PC-9 (cell line): ENCODE measurements at regions not wholly inside any gene's neighbourhood (a gene's known extent, or its start where the extent isn't known, plus 50 kb on each side); places are given as distances from the start of the nearest gene placed in this dataset.

Experiments
- BruUV-seq: library from RNA; stranded (reverse); fragments of 400-500 nt; replicated peaks from 2 replicates; lab custom pipeline; 2021; lab: Mats Ljungman, UMichigan
- CTCF ChIA-PET: fragments of 300-600 bp; sonication (Branson Sonifier 250); formaldehyde crosslinking; loops from one replicate; lab custom pipeline; 2022; ENCODE audit warnings: antibody characterized with exemption; lab: Charles Lee
- POLR2A ChIA-PET: fragments of 300-600 bp; sonication (Branson Sonifier 250); formaldehyde crosslinking; loops from one replicate; lab custom pipeline; 2022; ENCODE audit warnings: antibody characterized with exemption; ENCODE audit not compliant: unreplicated experiment; lab: Charles Lee
- DNase-seq, 2 experiments: peaks; one replicate each; pipeline versions ENCODE4 v3.0.0 to v3.0.0-alpha.2; 2015 to 2022; ENCODE audit warnings: mixed read lengths in 1 of 2
- H2AFZ ChIP-seq: fragments of 200-600 bp; sonication (generic); 2 replicates; pipeline ENCODE4 v1.8.1; 2017; ENCODE audit warnings: antibody characterized with exemption
- H3F3A ChIP-seq: fragments of 200-600 bp; sonication (generic); 2 replicates; pipeline ENCODE4 v1.8.1; 2017; ENCODE audit warnings: antibody characterized with exemption, mild to moderate bottlenecking, low read depth; ENCODE audit not compliant: insufficient read depth
- H3K27ac ChIP-seq: fragments of 200-600 bp; sonication (generic); 2 replicates; pipeline ENCODE4 v1.6.1; 2016; ENCODE audit warnings: mixed run types
- H3K27me3 ChIP-seq: fragments of 200-600 bp; sonication (generic); 2 replicates; pipeline ENCODE4 v1.6.1; 2016; ENCODE audit warnings: low read depth, mixed run types; ENCODE audit not compliant: insufficient read depth
- H3K36me3 ChIP-seq: fragments of 200-600 bp; sonication (generic); 2 replicates; pipeline ENCODE4 v1.6.1; 2016; ENCODE audit warnings: low read depth, mixed run types
- H3K4me1 ChIP-seq: fragments of 200-600 bp; sonication (generic); replicated peaks from 2 replicates; pipeline ENCODE4 v1.6.1; 2016; ENCODE audit warnings: mixed run types; ENCODE audit not compliant: insufficient read depth
- H3K4me2 ChIP-seq: fragments of 200-600 bp; sonication (generic); 2 replicates; pipeline ENCODE4 v1.6.1; 2017; ENCODE audit warnings: mixed run types
- H3K4me3 ChIP-seq: fragments of 200-600 bp; sonication (generic); 2 replicates; pipeline ENCODE4 v1.6.1; 2016; ENCODE audit warnings: mixed run types
- H3K79me2 ChIP-seq: fragments of 200-600 bp; sonication (generic); 2 replicates; pipeline ENCODE4 v1.6.1; 2017; ENCODE audit warnings: low read depth, mixed run types
- H3K9me2 ChIP-seq: fragments of 200-600 bp; sonication (generic); 2 replicates; pipeline ENCODE4 v1.8.1; 2017; ENCODE audit warnings: mild to moderate bottlenecking; ENCODE audit not compliant: insufficient read depth
- H3K9me3 ChIP-seq: fragments of 200-600 bp; sonication (generic); 2 replicates; pipeline ENCODE4 v1.8.1; 2016; ENCODE audit warnings: low read depth; ENCODE audit not compliant: insufficient read depth
- H4K20me1 ChIP-seq: fragments of 200-600 bp; sonication (generic); 2 replicates; pipeline ENCODE4 v1.8.1; 2017; ENCODE audit not compliant: insufficient read depth
- EZH2 ChIP-seq: fragments of 200-600 bp; sonication (generic); IDR thresholded peaks from 2 replicates; pipeline ENCODE4 v1.8.0; 2017; ENCODE audit warnings: antibody characterized with exemption, low read depth
- intact Hi-C: fragments of 100-400 bp; cut with micrococcal nuclease; formaldehyde crosslinking; loops from one replicate; pipeline ENCODE4 v1.10.0; 2022; ENCODE audit not compliant: unreplicated experiment
- TF ChIP-seq, protein P1 (sequence below): fragments of 200-600 bp; sonication (generic); conservative IDR thresholded peaks from 2 replicates; pipeline ENCODE4 v1.6.1; 2017; ENCODE audit warnings: mixed run types, antibody characterized with exemption, mild to moderate bottlenecking, moderate library complexity

DNA sequence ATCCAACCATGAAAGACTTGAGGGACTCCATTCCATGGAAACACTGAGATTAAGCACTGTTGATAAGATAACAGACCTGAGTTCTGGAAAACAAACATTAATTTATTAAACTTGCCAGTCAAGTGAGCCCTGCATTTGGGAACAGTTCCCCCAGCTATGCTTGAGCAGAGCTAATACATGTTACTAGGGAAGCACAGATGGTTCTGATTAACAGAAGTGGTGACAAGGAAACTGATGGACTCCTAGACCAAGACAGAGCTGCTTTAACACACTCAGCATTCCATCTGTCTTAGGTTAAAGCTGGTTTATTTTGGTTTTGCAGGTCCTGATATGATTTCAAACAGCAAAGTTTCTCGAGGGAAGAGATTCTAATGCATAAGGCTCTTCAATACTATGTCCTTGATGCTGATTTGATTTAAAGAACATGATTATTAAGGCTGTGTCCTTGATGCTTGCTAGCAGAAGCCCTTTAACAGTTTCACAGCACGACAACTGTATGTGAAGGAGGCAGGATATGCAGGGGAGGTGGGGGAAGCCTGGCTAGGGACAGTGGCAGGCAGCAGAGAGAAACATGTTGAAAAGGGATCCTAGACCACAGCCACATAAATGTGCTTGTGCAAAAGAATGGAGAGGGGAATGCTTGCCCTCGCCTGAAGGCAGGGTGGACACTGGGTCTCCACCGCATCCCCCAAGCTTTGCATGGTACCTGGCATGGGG, 66.2 kb downstream of the ACTBL2 start:
- Histone ChIP-seq H3K9me2 (no peaks in the 10 kb centered on the region), H3K9me3 (no peaks in the 10 kb centered on the region; the same call in 1 of the 2 replicates), H3K27me3 (no peaks in the 10 kb centered on the region), H3K27ac (no peak overlapping the region), H3K4me3 (no peak overlapping the region), H3K4me2 (no peak overlapping the region), H3K36me3 (no peaks in the 10 kb centered on the region), H2AFZ (no peak overlapping the region), H3K79me2 (no peaks in the 10 kb centered on the region), H4K20me1 (no peaks in the 10 kb centered on the region), H3K4me1 (no peaks in the 10 kb centered on the region), H3F3A (no peaks in the 10 kb centered on the region)
- TF ChIP-seq, protein P1, sequence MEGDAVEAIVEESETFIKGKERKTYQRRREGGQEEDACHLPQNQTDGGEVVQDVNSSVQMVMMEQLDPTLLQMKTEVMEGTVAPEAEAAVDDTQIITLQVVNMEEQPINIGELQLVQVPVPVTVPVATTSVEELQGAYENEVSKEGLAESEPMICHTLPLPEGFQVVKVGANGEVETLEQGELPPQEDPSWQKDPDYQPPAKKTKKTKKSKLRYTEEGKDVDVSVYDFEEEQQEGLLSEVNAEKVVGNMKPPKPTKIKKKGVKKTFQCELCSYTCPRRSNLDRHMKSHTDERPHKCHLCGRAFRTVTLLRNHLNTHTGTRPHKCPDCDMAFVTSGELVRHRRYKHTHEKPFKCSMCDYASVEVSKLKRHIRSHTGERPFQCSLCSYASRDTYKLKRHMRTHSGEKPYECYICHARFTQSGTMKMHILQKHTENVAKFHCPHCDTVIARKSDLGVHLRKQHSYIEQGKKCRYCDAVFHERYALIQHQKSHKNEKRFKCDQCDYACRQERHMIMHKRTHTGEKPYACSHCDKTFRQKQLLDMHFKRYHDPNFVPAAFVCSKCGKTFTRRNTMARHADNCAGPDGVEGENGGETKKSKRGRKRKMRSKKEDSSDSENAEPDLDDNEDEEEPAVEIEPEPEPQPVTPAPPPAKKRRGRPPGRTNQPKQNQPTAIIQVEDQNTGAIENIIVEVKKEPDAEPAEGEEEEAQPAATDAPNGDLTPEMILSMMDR, result no peak
- no peak for TF ChIP-seq EZH2
- intact Hi-C loops, result no loop called here
- DNase-seq, result no peak
- BruUV-seq, result no TSS peak
- POLR2A ChIA-PET, result no interaction called here
- CTCF ChIA-PET, result no interaction called here

DNA sequence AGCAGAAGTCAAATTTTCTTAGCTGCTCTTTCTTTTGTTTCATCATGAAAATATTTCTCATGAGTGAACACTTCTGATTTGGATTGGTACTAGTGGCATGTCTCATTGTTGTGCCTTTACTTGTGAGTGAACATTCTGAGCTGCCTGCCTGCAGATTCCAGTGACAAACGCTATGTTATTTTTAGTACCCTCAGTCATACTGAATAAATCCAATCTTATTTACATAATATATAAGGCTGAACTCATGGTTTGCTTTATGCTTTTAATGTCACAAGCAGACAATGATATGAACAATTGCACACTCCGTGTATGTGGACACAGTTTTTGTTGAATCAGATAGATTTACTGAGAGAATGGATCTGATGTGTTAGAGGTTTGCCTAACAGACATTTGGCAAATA, 67.8 kb downstream of the ACTBL2 start:
- Histone ChIP-seq H3K79me2 (no peaks in the 10 kb centered on the region), H3K9me3 (no peaks in the 10 kb centered on the region; the same call in 1 of the 2 replicates), H3F3A (no peaks in the 10 kb centered on the region), H3K36me3 (no peaks in the 10 kb centered on the region), H3K4me2 (no peak overlapping the region), H3K27ac (no peak overlapping the region), H4K20me1 (no peaks in the 10 kb centered on the region), H2AFZ (no peak overlapping the region), H3K27me3 (no peaks in the 10 kb centered on the region), H3K4me3 (no peak overlapping the region), H3K4me1 (no peaks in the 10 kb centered on the region), H3K9me2 (no peaks in the 10 kb centered on the region)
- no peak for TF ChIP-seq EZH2
- TF ChIP-seq, protein P1, result no peak
- CTCF ChIA-PET, result no interaction called here
- DNase-seq, result no peak
- POLR2A ChIA-PET, result no interaction called here
- intact Hi-C loops, result no loop called here
- BruUV-seq, result no TSS peak

DNA sequence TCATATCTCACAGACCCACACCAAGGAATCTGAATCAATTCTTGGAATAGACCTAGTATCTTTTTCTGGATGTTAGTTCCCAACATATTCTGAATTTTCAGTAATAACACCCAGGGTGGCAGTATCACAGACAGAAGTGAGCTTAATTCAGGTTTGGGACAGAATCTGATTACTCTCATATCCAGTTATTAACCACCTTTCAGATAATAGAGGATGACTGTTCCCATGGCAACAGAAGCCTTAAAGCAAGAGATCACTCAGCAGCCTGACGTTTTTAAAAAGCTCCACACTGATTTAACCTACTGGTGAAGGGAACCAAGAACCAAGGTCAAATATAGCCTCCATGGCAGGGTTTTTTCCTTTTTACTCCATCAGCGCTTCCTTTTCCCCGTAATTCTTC, 68.4 kb downstream of the ACTBL2 start:
- H3K27me3 ChIP-seq, result no peaks in the 10 kb centered on the region
- no peak overlapping the region for H3K4me3 ChIP-seq
- no TSS peak for BruUV-seq
- CTCF ChIA-PET, result no interaction called here
- no peak overlapping the region for H3K4me2 ChIP-seq
- intact Hi-C loops, result no loop called here
- no peaks in the 10 kb centered on the region for H3F3A ChIP-seq
- no peaks in the 10 kb centered on the region; the same call in 1 of the 2 replicates for H3K9me3 ChIP-seq
- H3K9me2 ChIP-seq, result no peaks in the 10 kb centered on the region
- POLR2A ChIA-PET, result no interaction called here
- DNase-seq, result no peak
- no peaks in the 10 kb centered on the region for H3K4me1 ChIP-seq
- no peak overlapping the region for H3K27ac ChIP-seq
- no peaks in the 10 kb centered on the region for H4K20me1 ChIP-seq
- H2AFZ ChIP-seq, result no peak overlapping the region
- H3K79me2 ChIP-seq, result no peaks in the 10 kb centered on the region
- no peaks in the 10 kb centered on the region for H3K36me3 ChIP-seq
- TF ChIP-seq, protein P1, result no peak
- TF ChIP-seq EZH2, result no peak
